H1 (cell line): ENCODE measurements at regions not wholly inside any gene's neighbourhood (a gene's known extent, or its start where the extent isn't known, plus 50 kb on each side); places are given as distances from the start of the nearest gene placed in this dataset.

Source experiments
- CTCF ChIA-PET: fragments of 300-600 bp; sonication (Branson Sonifier 250); formaldehyde crosslinking; loops from one replicate; lab custom pipeline; 2021; ENCODE audit not compliant: partially characterized antibody; lab: Charles Lee
- POLR2A ChIA-PET: fragments of 300-600 bp; sonication (Branson Sonifier 250); formaldehyde crosslinking; loops from one replicate; lab custom pipeline; 2021; ENCODE audit warnings: inconsistent platforms; ENCODE audit not compliant: partially characterized antibody; lab: Charles Lee
- DNase-seq, 2 experiments: peaks; one replicate each; pipeline versions ENCODE4 v3.0.0 to v3.0.0-alpha.2; 2010 to 2022; ENCODE audit warnings: low spot score in 2 of 2, low read depth in 1 of 2, mixed read lengths in 1 of 2
- FAIRE-seq: peaks from 2 replicates; lab custom pipeline; 2011; peaks lifted over from hg19 to GRCh38; lab: Jason Lieb, UNC
- H2AFZ ChIP-seq: 2 replicates; pipeline ENCODE4 v1.8.1; 2012; ENCODE audit warnings: low read length, inconsistent platforms
- H2AK5ac ChIP-seq: 2 replicates; pipeline ENCODE4 v1.6.1; 2013; ENCODE audit warnings: low read depth, low read length
- H2BK120ac ChIP-seq: replicated peaks from 2 replicates; pipeline ENCODE3; 2013; ENCODE audit warnings: low read depth, low read length, inconsistent platforms
- H2BK12ac ChIP-seq: 2 replicates; pipeline ENCODE4 v1.6.1; 2013; ENCODE audit warnings: low read depth, low read length
- H2BK15ac ChIP-seq: 2 replicates; pipeline ENCODE4 v1.6.1; 2013; ENCODE audit warnings: low read length
- H2BK20ac ChIP-seq: 2 replicates; pipeline ENCODE4 v1.6.1; 2013; ENCODE audit warnings: low read length
- H2BK5ac ChIP-seq: 2 replicates; pipeline ENCODE4 v1.6.1; 2013; ENCODE audit warnings: low read depth, low read length
- H3K14ac ChIP-seq: 2 replicates; pipeline ENCODE4 v1.6.1; 2013; ENCODE audit warnings: inconsistent platforms; ENCODE audit not compliant: insufficient read length
- H3K18ac ChIP-seq: 2 replicates; pipeline ENCODE4 v1.6.1; 2013; ENCODE audit warnings: low read length; ENCODE audit errors: extremely low read depth
- H3K23ac ChIP-seq: 2 replicates; pipeline ENCODE4 v1.6.1; 2013; ENCODE audit warnings: inconsistent platforms; ENCODE audit not compliant: insufficient read length
- H3K23me2 ChIP-seq: 2 replicates; pipeline ENCODE4 v1.6.1; 2013; ENCODE audit warnings: low read depth, low read length
- H3K27ac ChIP-seq: 2 replicates; pipeline ENCODE4 v1.6.1; 2011; ENCODE audit warnings: low read depth, low read length, inconsistent platforms
- H3K27me3 ChIP-seq, 4 experiments: replicated peaks in 1 of 4; 1 replicate in 1 of 4; 2 replicates in 3 of 4; pipeline versions ENCODE4 v1.6.1 to v1.8.1; 2011 to 2013; ENCODE audit warnings: low read length in 3 of 4, mild to moderate bottlenecking in 3 of 4, inconsistent platforms in 2 of 4, mixed read lengths in 2 of 4, moderate library complexity in 1 of 4; ENCODE audit not compliant: control insufficient read depth in 3 of 4, insufficient read depth in 3 of 4; ENCODE audit errors: extremely low read depth in 1 of 4
- H3K36me3 ChIP-seq, 4 experiments: 2 replicates each; pipeline versions ENCODE4 v1.6.1 to v1.8.1; 2011 to 2013; ENCODE audit warnings: mild to moderate bottlenecking in 4 of 4, low read length in 3 of 4, moderate library complexity in 2 of 4, control low read depth in 1 of 4, inconsistent platforms in 1 of 4; ENCODE audit not compliant: insufficient read depth in 4 of 4, control insufficient read depth in 2 of 4
- H3K4ac ChIP-seq: replicated peaks from 2 replicates; pipeline ENCODE3; 2013; ENCODE audit warnings: low read length, low read depth, mixed read lengths, inconsistent platforms; ENCODE audit not compliant: insufficient read length
- H3K4me1 ChIP-seq, 4 experiments: replicated peaks in 1 of 4; 1 replicate in 1 of 4; 2 replicates in 3 of 4; pipeline versions ENCODE4 v1.6.1 to v1.8.1; 2011 to 2013; ENCODE audit warnings: low read length in 3 of 4, inconsistent platforms in 2 of 4, mixed read lengths in 1 of 4; ENCODE audit not compliant: insufficient read depth in 4 of 4, control insufficient read depth in 3 of 4
- H3K4me2 ChIP-seq, 2 experiments: 2 replicates each; pipeline versions ENCODE4 v1.6.1 to v1.8.1; 2011 to 2013; ENCODE audit warnings: low read depth in 2 of 2, low read length in 2 of 2, control low read depth in 1 of 2, inconsistent platforms in 1 of 2, mild to moderate bottlenecking in 1 of 2; ENCODE audit not compliant: insufficient read depth in 1 of 2
- H3K4me3 ChIP-seq, 4 experiments: fragments of 200-600, 300-600 bp in 1 of 4; sonication (generic), shearing (Covaris generic), sonication (Bioruptor Twin) in 1 of 4; 2 replicates each; pipeline versions ENCODE4 v1.5.1 to v1.8.1; 2011 to 2016; ENCODE audit warnings: low read length in 4 of 4, low read depth in 3 of 4, control low read depth in 2 of 4, inconsistent platforms in 2 of 4, mild to moderate bottlenecking in 2 of 4, mixed read lengths in 1 of 4, moderate library complexity in 1 of 4; ENCODE audit not compliant: insufficient read depth in 2 of 4; ENCODE audit errors: extremely low read depth in 1 of 4
- H3K56ac ChIP-seq: replicated peaks from 2 replicates; pipeline ENCODE3; 2013; ENCODE audit warnings: low read depth, mild to moderate bottlenecking, mixed read lengths, low read length, inconsistent platforms; ENCODE audit not compliant: insufficient read length
- H3K79me1 ChIP-seq: 2 replicates; pipeline ENCODE4 v1.6.1; 2013; ENCODE audit warnings: low read depth, low read length, control low read depth
- H3K79me2 ChIP-seq, 2 experiments: 2 replicates each; pipeline versions ENCODE4 v1.6.1 to v1.8.1; 2012 to 2013; ENCODE audit warnings: low read length in 2 of 2, mild to moderate bottlenecking in 2 of 2, inconsistent platforms in 1 of 2; ENCODE audit not compliant: insufficient read depth in 2 of 2, control insufficient read depth in 1 of 2
- H3K9ac ChIP-seq, 4 experiments: replicated peaks in 1 of 4; 1 replicate in 1 of 4; 2 replicates in 3 of 4; pipeline versions ENCODE4 v1.6.1 to v1.8.1; 2011 to 2013; ENCODE audit warnings: low read depth in 3 of 4, low read length in 3 of 4, control low read depth in 2 of 4, mild to moderate bottlenecking in 2 of 4, moderate library complexity in 2 of 4, inconsistent platforms in 1 of 4; ENCODE audit errors: extremely low read depth in 1 of 4
- H3K9me3 ChIP-seq, 2 experiments: 2 replicates each; pipeline versions ENCODE4 v1.6.1 to v1.8.1; 2012 to 2013; ENCODE audit warnings: mild to moderate bottlenecking in 2 of 2, moderate library complexity in 2 of 2, control low read depth in 1 of 2, inconsistent platforms in 1 of 2, low read depth in 1 of 2, low read length in 1 of 2, mixed read lengths in 1 of 2; ENCODE audit not compliant: insufficient read depth in 2 of 2
- H4K20me1 ChIP-seq, 2 experiments: replicated peaks in 1 of 2; 2 replicates each; pipeline versions ENCODE3 to v1.8.1; 2011 to 2013; ENCODE audit warnings: inconsistent platforms in 2 of 2, low read length in 2 of 2, mild to moderate bottlenecking in 1 of 2; ENCODE audit not compliant: insufficient read depth in 2 of 2, control insufficient read depth in 1 of 2
- H4K5ac ChIP-seq: 2 replicates; pipeline ENCODE4 v1.6.1; 2013; ENCODE audit warnings: low read length, low read depth, mixed read lengths, inconsistent platforms; ENCODE audit not compliant: insufficient read length
- H4K8ac ChIP-seq: 2 replicates; pipeline ENCODE4 v1.8.0; 2013; ENCODE audit warnings: mild to moderate bottlenecking, moderate library complexity, low read length, inconsistent platforms; ENCODE audit not compliant: insufficient read depth; ENCODE audit errors: extremely low read depth
- H4K91ac ChIP-seq: replicated peaks from 2 replicates; pipeline ENCODE3; 2013; ENCODE audit warnings: low read length, mixed read lengths, inconsistent platforms; ENCODE audit not compliant: insufficient read length
- ATF2 ChIP-seq: IDR thresholded peaks from 2 replicates; pipeline ENCODE4 v1.6.1; 2012; ENCODE audit warnings: low read length, inconsistent platforms
- ATF3 ChIP-seq: IDR thresholded peaks from 2 replicates; pipeline ENCODE4 v1.6.1; 2011; ENCODE audit warnings: low read depth, mild to moderate bottlenecking, low read length; ENCODE audit not compliant: insufficient read depth
- BCL11A ChIP-seq, 2 experiments: IDR thresholded peaks; one replicate each; pipeline ENCODE4 v1.6.1; 2011; ENCODE audit warnings: low read depth in 2 of 2, low read length in 2 of 2, mild to moderate bottlenecking in 2 of 2
- CREB1 ChIP-seq: IDR thresholded peaks from 2 replicates; pipeline ENCODE4 v1.6.1; 2012; ENCODE audit warnings: inconsistent platforms
- EZH2 ChIP-seq: fragments of 200-600 bp; sonication (generic); IDR thresholded peaks from 2 replicates; pipeline ENCODE4 v1.7.1; 2012; ENCODE audit warnings: low read depth, mild to moderate bottlenecking, moderate library complexity, low read length, inconsistent platforms; ENCODE audit not compliant: severe bottlenecking
- GTF2F1 ChIP-seq: IDR thresholded peaks from 2 replicates; pipeline ENCODE4 v1.6.1; 2012; ENCODE audit warnings: low read depth, low read length, improper control_type of control experiment, borderline replicate concordance
- JUN ChIP-seq: IDR thresholded peaks from 2 replicates; pipeline ENCODE4 v1.6.1; 2011; ENCODE audit warnings: low read depth, mild to moderate bottlenecking, improper control_type of control experiment, low read length
- NRF1 ChIP-seq: IDR thresholded peaks from 2 replicates; pipeline ENCODE4 v1.6.1; 2011; ENCODE audit warnings: mild to moderate bottlenecking, low read depth, low read length, improper control_type of control experiment
- POLR2AphosphoS5 ChIP-seq: IDR thresholded peaks from 2 replicates; pipeline ENCODE4 v1.6.1; 2011; ENCODE audit warnings: low read depth, low read length
- POU5F1 ChIP-seq: IDR thresholded peaks from 2 replicates; pipeline ENCODE4 v1.6.1; 2011; ENCODE audit warnings: low read depth, mild to moderate bottlenecking, low read length, moderate library complexity
- RNF2 ChIP-seq: fragments of 200-900, 300-1000 bp; sonication (generic); IDR thresholded peaks from 2 replicates; pipeline ENCODE4 v1.7.1; 2016; ENCODE audit warnings: borderline replicate concordance, low read depth, mild to moderate bottlenecking, antibody characterized with exemption, low read length; ENCODE audit not compliant: poor library complexity, severe bottlenecking; ENCODE audit errors: missing control alignments
- SIX5 ChIP-seq: IDR thresholded peaks from 2 replicates; pipeline ENCODE4 v1.6.1; 2011; ENCODE audit warnings: mild to moderate bottlenecking, low read depth, low read length
- TEAD4 ChIP-seq: IDR thresholded peaks from 2 replicates; pipeline ENCODE4 v1.6.1; 2012; ENCODE audit warnings: low read depth, low read length, inconsistent platforms, mixed read lengths
- WGBS, 2 experiments: shearing (Covaris generic) in 1 of 2; methylation state at CpG; one replicate each; pipeline versions ENCODE4 v1.1.6 to v1.1.7; 2013 to 2015; ENCODE audit warnings: low lambda C conversion rate in 2 of 2, mixed read lengths in 2 of 2, inconsistent platforms in 1 of 2, low coverage in 1 of 2, missing lambda C conversion rate in 1 of 2; ENCODE audit not compliant: insufficient replicate concordance in 2 of 2, insufficient coverage in 1 of 2, insufficient read length in 1 of 2; ENCODE audit errors: extremely low coverage in 1 of 2, missing lambda C conversion rate in 1 of 2; 5-methylcytosine and 5-hydroxymethylcytosine counted together

GRCh38 chr1:147821883-147822282, 61.5 kb upstream of the GJA5 start:
- Histone ChIP-seq H3K56ac (no peak overlapping the region), H2BK12ac (no peak overlapping the region), H3K4me2 (no peak overlapping the region), H2BK15ac (no peak overlapping the region), H4K20me1 (no peaks in the 10 kb centered on the region), H2BK120ac (no peak overlapping the region), H2BK20ac (no peak overlapping the region), H3K27ac (no peak overlapping the region), H4K8ac (no peak overlapping the region), H3K79me1 (no peaks in the 10 kb centered on the region), H3K14ac (no peak overlapping the region), H3K4me1 (no peaks in the 10 kb centered on the region), H3K9ac (no peak overlapping the region), H4K91ac (no peak overlapping the region), H3K18ac (no peak overlapping the region), H3K4me3 (no peak overlapping the region), H3K79me2 (no peaks in the 10 kb centered on the region), H3K23me2 (peaks cover 3% of the 10 kb centered on the region; the same call in 1 of the 2 replicates), H4K5ac (no peak overlapping the region), H2AK5ac (no peak overlapping the region), H2BK5ac (no peak overlapping the region), H3K27me3 (no peaks in the 10 kb centered on the region), H3K4ac (no peak overlapping the region), H3K36me3 (no peaks in the 10 kb centered on the region), H3K23ac (no peak overlapping the region), H3K9me3 (no peaks in the 10 kb centered on the region), H2AFZ (no peak overlapping the region)
- DNase-seq (no peak), FAIRE-seq (no peak)
- CTCF ChIA-PET = interaction anchor here (0.6 to 1.3 kb wide), 3 partner anchors 9 to 123 kb away, joined by 3 read pairs; no protein-coding TSS in a partner anchor
- POLR2A ChIA-PET = no interaction called here
- whole genome bisulfite sequencing, 2 experiments = 93% methylated on average over 2 of the region's 2 CpGs; no CpG with 5 or more reads in 1 of the 2 experiments
- no peak for TF ChIP-seq ATF2
- no peak for TF ChIP-seq POU5F1
- TF ChIP-seq CREB1 = no peak
- TF ChIP-seq JUN = no peak
- no peak for TF ChIP-seq SIX5
- TF ChIP-seq EZH2 = no peak
- TF ChIP-seq ATF3 = no peak
- no peak for TF ChIP-seq GTF2F1
- no peak for TF ChIP-seq BCL11A (IDR thresholded peaks at IDR 0.05; ENCODE audit: low read depth in 2 of 2, low read length in 2 of 2)
- TF ChIP-seq RNF2 = no peak
- TF ChIP-seq POLR2AphosphoS5 = no peak
- no peak for TF ChIP-seq NRF1
- TF ChIP-seq TEAD4 = no peak
